HCT116 (cell line): ENCODE measurements at regions not wholly inside any gene's neighbourhood (a gene's known extent, or its start where the extent isn't known, plus 50 kb on each side); places are given as distances from the start of the nearest gene placed in this dataset.

Source experiments
- ATAC-seq: fragments of 200-7000 bp; cut with Tn5 transposase; 2 replicates; pipeline ENCODE4 v1.9.1; 2020; ENCODE audit warnings: mild to moderate bottlenecking, moderate library complexity
- BruUV-seq: library from RNA; stranded (reverse); fragments of 400-500 nt; replicated peaks from 2 replicates; lab custom pipeline; 2021; lab: Mats Ljungman, UMichigan
- CTCF ChIA-PET: fragments of 300-600 bp; sonication (Branson Sonifier 250); formaldehyde crosslinking; loops from one replicate; lab custom pipeline; 2021; ENCODE audit warnings: antibody characterized with exemption; lab: Charles Lee
- POLR2A ChIA-PET: fragments of 300-600, 350-600 bp; sonication (Branson Sonifier 250); formaldehyde crosslinking; loops from one replicate; lab custom pipeline; 2021; ENCODE audit warnings: antibody characterized with exemption; lab: Charles Lee
- RAD21 ChIA-PET, 2 experiments: fragments of 300-600 bp; sonication (Branson Sonifier 250); formaldehyde crosslinking; loops; one replicate each; lab custom pipeline; 2023; ENCODE audit warnings: low total read pairs in 2 of 2; ENCODE audit not compliant: uncharacterized antibody in 2 of 2, unreplicated experiment in 2 of 2, low non-redundant PET in 1 of 2; lab: Charles Lee
- DNase-seq: peaks from one replicate; pipeline ENCODE4 v3.0.0-alpha.2; 2010; ENCODE audit warnings: low read depth, low spot score
- H2AFZ ChIP-seq: fragments of 200-600 bp; shearing (Covaris generic), sonication (generic); 2 replicates; pipeline ENCODE4 v1.6.1; 2017; ENCODE audit warnings: low read depth, mixed run types, mixed read lengths, antibody characterized with exemption, low read length; ENCODE audit not compliant: poor library complexity, severe bottlenecking
- H3K27ac ChIP-seq: 2 replicates; pipeline ENCODE4 v1.5.1; 2012; ENCODE audit warnings: low read depth, low read length
- H3K27me3 ChIP-seq: fragments of 200-600 bp; sonication (generic); 2 replicates; pipeline ENCODE4 v1.6.1; 2016; ENCODE audit warnings: mixed run types, low read length, mixed read lengths; ENCODE audit not compliant: insufficient read depth
- H3K36me3 ChIP-seq, 2 experiments: fragments of 200-500 bp in 1 of 2; fragments of 200-600 bp in 1 of 2; sonication (Bioruptor generic) in 1 of 2; sonication (generic) in 1 of 2; 2 replicates each; pipeline versions ENCODE4 v1.5.1 to v1.6.1; 2014 to 2016; ENCODE audit warnings: low read length in 2 of 2, inconsistent platforms in 1 of 2, mixed read lengths in 1 of 2, mixed run types in 1 of 2; ENCODE audit not compliant: insufficient read depth in 2 of 2, control insufficient read depth in 1 of 2
- H3K4me1 ChIP-seq, 2 experiments: fragments of 200-600 bp in 1 of 2; sonication (generic) in 1 of 2; 2 replicates each; pipeline versions ENCODE4 v1.5.1 to v1.6.1; 2012 to 2017; ENCODE audit warnings: low read length in 2 of 2, inconsistent platforms in 1 of 2, mild to moderate bottlenecking in 1 of 2, mixed read lengths in 1 of 2, mixed run types in 1 of 2, moderate library complexity in 1 of 2; ENCODE audit not compliant: insufficient read depth in 2 of 2, control insufficient read depth in 1 of 2
- H3K4me2 ChIP-seq: fragments of 200-600 bp; sonication (generic); 2 replicates; pipeline ENCODE4 v1.6.1; 2017; ENCODE audit warnings: mixed run types, low read length, mixed read lengths
- H3K4me3 ChIP-seq, 2 experiments: fragments of 200-600 bp in 1 of 2; sonication (generic) in 1 of 2; replicated peaks in 1 of 2; 2 replicates each; pipeline ENCODE4 v1.5.1; 2011 to 2016; ENCODE audit warnings: low read length in 2 of 2, control low read depth in 1 of 2, low read depth in 1 of 2, mild to moderate bottlenecking in 1 of 2, mixed read lengths in 1 of 2, mixed run types in 1 of 2
- H3K79me2 ChIP-seq: fragments of 200-600 bp; sonication (generic); 2 replicates; pipeline ENCODE4 v1.6.1; 2017; ENCODE audit warnings: mild to moderate bottlenecking, mixed run types, low read length, moderate library complexity, mixed read lengths; ENCODE audit not compliant: insufficient read depth
- H3K9ac ChIP-seq: fragments of 200-600 bp; sonication (generic); 2 replicates; pipeline ENCODE4 v1.6.1; 2016; ENCODE audit warnings: low read length, mixed read lengths
- H3K9me2 ChIP-seq: fragments of 200-600 bp; sonication (generic), shearing (Covaris generic); 2 replicates; pipeline ENCODE4 v1.6.1; 2017; ENCODE audit warnings: mixed run types, mild to moderate bottlenecking, moderate library complexity; ENCODE audit not compliant: insufficient read depth
- H3K9me3 ChIP-seq, 2 experiments: fragments of 200-500 bp in 1 of 2; fragments of 200-600 bp in 1 of 2; sonication (Bioruptor generic) in 1 of 2; sonication (generic) in 1 of 2; 2 replicates each; pipeline ENCODE4 v1.6.1; 2014 to 2017; ENCODE audit warnings: low read length in 2 of 2, mixed read lengths in 2 of 2, inconsistent platforms in 1 of 2, low read depth in 1 of 2, mild to moderate bottlenecking in 1 of 2, mixed run types in 1 of 2, moderate library complexity in 1 of 2; ENCODE audit not compliant: control insufficient read depth in 1 of 2, insufficient read depth in 1 of 2
- H4K20me1 ChIP-seq: fragments of 200-600 bp; sonication (generic), shearing (Covaris generic); 2 replicates; pipeline ENCODE4 v1.6.1; 2017; ENCODE audit warnings: mixed run types, mild to moderate bottlenecking, moderate library complexity; ENCODE audit not compliant: insufficient read depth
- CEBPB ChIP-seq: IDR thresholded peaks from 2 replicates; pipeline ENCODE4 v1.6.1; 2012; ENCODE audit warnings: low read depth
- EGR1 ChIP-seq: IDR thresholded peaks from 2 replicates; pipeline ENCODE4 v1.6.1; 2012; ENCODE audit warnings: low read depth
- ELF1 ChIP-seq: IDR thresholded peaks from 2 replicates; pipeline ENCODE4 v1.6.1; 2012; ENCODE audit warnings: low read depth, borderline replicate concordance
- EZH2 ChIP-seq: fragments of 200-600 bp; sonication (generic); IDR thresholded peaks from 2 replicates; pipeline ENCODE4 v1.6.1; 2017; ENCODE audit warnings: antibody characterized with exemption, mixed run types
- EZH2phosphoT487 ChIP-seq: fragments of 200-600 bp; IDR thresholded peaks from 2 replicates; pipeline ENCODE4 v1.6.1; 2018; ENCODE audit warnings: antibody characterized with exemption, borderline replicate concordance
- JUND ChIP-seq: IDR thresholded peaks from 2 replicates; pipeline ENCODE4 v1.6.1; 2012
- SIN3A ChIP-seq: IDR thresholded peaks from 2 replicates; pipeline ENCODE4 v1.6.1; 2012; ENCODE audit warnings: low read depth
- ZFX ChIP-seq: fragments of 450-650 bp; IDR thresholded peaks from 2 replicates; pipeline ENCODE4 v1.6.1; 2017
- intact Hi-C: fragments of 100-400 bp; cut with micrococcal nuclease; formaldehyde crosslinking; loops from 2 replicates; pipeline ENCODE4 v1.10.0; 2022
- TF ChIP-seq, protein P1 (sequence below): IDR thresholded peaks from 2 replicates; pipeline ENCODE4 v1.6.1; 2012; ENCODE audit warnings: low read depth

DNA sequence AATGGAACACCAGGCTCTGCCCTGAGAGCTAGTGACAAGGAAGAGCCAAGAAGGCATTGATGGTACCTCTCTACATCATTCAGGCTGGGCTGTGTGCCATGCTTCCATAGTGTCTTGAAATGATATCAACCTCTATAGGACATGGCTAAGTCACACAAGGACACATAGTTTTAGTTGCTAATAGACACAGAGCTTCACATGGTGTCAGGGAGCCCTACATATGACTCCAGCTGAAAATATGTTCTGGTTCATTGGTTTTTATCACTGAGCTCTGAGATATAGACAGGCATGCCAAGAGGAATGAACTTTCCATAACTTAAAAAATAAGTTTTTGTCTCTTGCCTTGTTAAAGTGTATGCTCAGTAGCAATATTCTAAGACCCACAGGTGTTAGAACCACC lies 72.1 kb upstream of the PRKG2 start:
- no TSS peak for BruUV-seq
- CTCF ChIA-PET, result no interaction called here
- no peaks in the 10 kb centered on the region for H3K4me1 ChIP-seq
- TF ChIP-seq, protein P1, sequence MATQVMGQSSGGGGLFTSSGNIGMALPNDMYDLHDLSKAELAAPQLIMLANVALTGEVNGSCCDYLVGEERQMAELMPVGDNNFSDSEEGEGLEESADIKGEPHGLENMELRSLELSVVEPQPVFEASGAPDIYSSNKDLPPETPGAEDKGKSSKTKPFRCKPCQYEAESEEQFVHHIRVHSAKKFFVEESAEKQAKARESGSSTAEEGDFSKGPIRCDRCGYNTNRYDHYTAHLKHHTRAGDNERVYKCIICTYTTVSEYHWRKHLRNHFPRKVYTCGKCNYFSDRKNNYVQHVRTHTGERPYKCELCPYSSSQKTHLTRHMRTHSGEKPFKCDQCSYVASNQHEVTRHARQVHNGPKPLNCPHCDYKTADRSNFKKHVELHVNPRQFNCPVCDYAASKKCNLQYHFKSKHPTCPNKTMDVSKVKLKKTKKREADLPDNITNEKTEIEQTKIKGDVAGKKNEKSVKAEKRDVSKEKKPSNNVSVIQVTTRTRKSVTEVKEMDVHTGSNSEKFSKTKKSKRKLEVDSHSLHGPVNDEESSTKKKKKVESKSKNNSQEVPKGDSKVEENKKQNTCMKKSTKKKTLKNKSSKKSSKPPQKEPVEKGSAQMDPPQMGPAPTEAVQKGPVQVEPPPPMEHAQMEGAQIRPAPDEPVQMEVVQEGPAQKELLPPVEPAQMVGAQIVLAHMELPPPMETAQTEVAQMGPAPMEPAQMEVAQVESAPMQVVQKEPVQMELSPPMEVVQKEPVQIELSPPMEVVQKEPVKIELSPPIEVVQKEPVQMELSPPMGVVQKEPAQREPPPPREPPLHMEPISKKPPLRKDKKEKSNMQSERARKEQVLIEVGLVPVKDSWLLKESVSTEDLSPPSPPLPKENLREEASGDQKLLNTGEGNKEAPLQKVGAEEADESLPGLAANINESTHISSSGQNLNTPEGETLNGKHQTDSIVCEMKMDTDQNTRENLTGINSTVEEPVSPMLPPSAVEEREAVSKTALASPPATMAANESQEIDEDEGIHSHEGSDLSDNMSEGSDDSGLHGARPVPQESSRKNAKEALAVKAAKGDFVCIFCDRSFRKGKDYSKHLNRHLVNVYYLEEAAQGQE, result no peak
- TF ChIP-seq ELF1 (no peak), EZH2 (no peak), CEBPB (no peak), SIN3A (no peak)
- H3K27ac ChIP-seq, result no peak overlapping the region
- no peak overlapping the region for H3K9ac ChIP-seq
- H2AFZ ChIP-seq, result no peak overlapping the region
- no peaks in the 10 kb centered on the region for H3K9me2 ChIP-seq
- no peaks in the 10 kb centered on the region for H4K20me1 ChIP-seq
- RAD21 ChIA-PET, result no interaction called here
- H3K9me3 ChIP-seq, result no peaks in the 10 kb centered on the region
- no peak overlapping the region for H3K4me2 ChIP-seq
- POLR2A ChIA-PET, result no interaction called here
- intact Hi-C loops, result no loop called here
- no peaks in the 10 kb centered on the region for H3K36me3 ChIP-seq
- DNase-seq (no peak), ATAC-seq (no peak)
- H3K79me2 ChIP-seq, result no peaks in the 10 kb centered on the region
- H3K4me3 ChIP-seq, result no peak overlapping the region
- H3K27me3 ChIP-seq, result peaks cover 47% of the 10 kb centered on the region

DNA sequence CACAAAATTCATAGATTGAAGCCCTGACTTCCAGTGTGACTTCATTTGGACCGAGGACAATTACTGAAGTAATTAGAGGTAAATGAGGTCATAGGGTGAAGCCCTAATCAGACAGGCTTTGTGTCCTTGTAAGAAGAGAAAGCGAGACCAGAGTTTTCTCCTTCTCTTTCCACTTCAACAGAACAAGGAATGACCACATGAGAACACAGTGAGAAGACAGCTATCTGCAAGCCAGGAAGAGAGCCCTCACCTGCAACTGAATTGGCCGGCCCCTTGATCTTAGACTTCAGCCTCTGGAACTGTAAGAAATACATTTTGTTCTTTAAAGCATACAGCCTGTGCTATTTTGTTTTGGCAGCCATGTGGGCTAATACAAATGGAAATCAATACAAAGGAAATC lies 67.1 kb upstream of the PRKG2 start:
- H3K79me2 ChIP-seq, result no peaks in the 10 kb centered on the region
- TF ChIP-seq EZH2 (no peak), JUND (no peak), ZFX (no peak), EZH2phosphoT487 (no peak), EGR1 (no peak)
- DNase-seq, result no peak
- CTCF ChIA-PET, result no interaction called here
- H2AFZ ChIP-seq, result no peak overlapping the region
- H3K4me2 ChIP-seq, result no peak overlapping the region
- no peaks in the 10 kb centered on the region for H4K20me1 ChIP-seq
- H3K27ac ChIP-seq, result no peak overlapping the region
- POLR2A ChIA-PET, result no interaction called here
- H3K9me2 ChIP-seq, result no peaks in the 10 kb centered on the region
- H3K4me3 ChIP-seq, result no peak overlapping the region
- no peak overlapping the region for H3K9ac ChIP-seq
- BruUV-seq, result no TSS peak
- H3K36me3 ChIP-seq, result no peaks in the 10 kb centered on the region
- no peak for ATAC-seq
- no peaks in the 10 kb centered on the region for H3K9me3 ChIP-seq
- no peaks in the 10 kb centered on the region for H3K4me1 ChIP-seq
- RAD21 ChIA-PET, result no interaction called here
- intact Hi-C loops, result no loop called here
- H3K27me3 ChIP-seq, result peaks cover 30% of the 10 kb centered on the region
